ENCODE measurements at regions not wholly inside any gene's neighbourhood (a gene's known extent, or its start where the extent isn't known, plus 50 kb on each side); places are given as distances from the start of the nearest gene placed in this dataset.

DNA sequence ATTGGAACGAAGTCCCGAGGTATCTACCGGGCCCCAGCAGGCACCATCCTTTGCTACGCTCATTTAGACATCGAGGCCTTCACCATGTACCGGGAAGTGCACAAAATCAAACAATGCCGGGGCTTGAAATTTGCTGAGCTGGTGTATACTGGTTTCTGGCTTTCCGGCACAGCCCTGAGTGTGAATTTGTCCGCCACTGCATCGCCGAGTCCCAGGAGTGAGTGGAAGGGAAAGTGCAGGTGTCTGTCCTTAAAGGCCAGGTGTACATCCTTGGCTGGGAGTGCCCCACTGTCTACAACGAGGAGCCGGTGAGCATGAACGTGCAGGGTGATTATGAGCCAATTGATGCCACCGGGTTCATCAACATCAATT, 158.8 kb upstream of the GUCY1A2 start:
- 90% methylated on average over 15 of the region's 15 CpGs for WGBS
- H3K9ac ChIP-seq (ENCODE audit: low read depth in 1 of 2, low read length in 2 of 2) = no peak overlapping the region
- H3K4me3 ChIP-seq (ENCODE audit: low read depth in 1 of 3, low read length in 3 of 3) = no peak overlapping the region
- TF ChIP-seq YY1 (IDR thresholded peaks at IDR 0.05) = no peak
- no peak for TF ChIP-seq JUND (IDR thresholded peaks at IDR 0.05)
- no peak for TF ChIP-seq GABPA (IDR thresholded peaks at IDR 0.05 in 1 of 2, conservative IDR thresholded peaks at IDR 0.05 in 1 of 2)
- no peak for TF ChIP-seq ATF3 (IDR thresholded peaks at IDR 0.05)
- TF ChIP-seq CTCF (IDR thresholded peaks at IDR 0.05; ENCODE audit: low read depth, low read length, missing input control) = no peak
- TF ChIP-seq FOXA1 (IDR thresholded peaks at IDR 0.05) = no peak
- TF ChIP-seq, protein P1, sequence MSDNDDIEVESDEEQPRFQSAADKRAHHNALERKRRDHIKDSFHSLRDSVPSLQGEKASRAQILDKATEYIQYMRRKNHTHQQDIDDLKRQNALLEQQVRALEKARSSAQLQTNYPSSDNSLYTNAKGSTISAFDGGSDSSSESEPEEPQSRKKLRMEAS (IDR thresholded peaks at IDR 0.05) = no peak
- TF ChIP-seq TAF1 (conservative IDR thresholded peaks at IDR 0.05) = no peak
- TF ChIP-seq SP1 (IDR thresholded peaks at IDR 0.05) = no peak
- TF ChIP-seq RXRA (IDR thresholded peaks at IDR 0.05) = no peak
- TF ChIP-seq HNF4A (conservative IDR thresholded peaks at IDR 0.05) = no peak
- TF ChIP-seq FOXA2 (IDR thresholded peaks at IDR 0.05) = no peak
- no peak for TF ChIP-seq RAD21 (IDR thresholded peaks at IDR 0.05)
- TF ChIP-seq, protein P2, sequence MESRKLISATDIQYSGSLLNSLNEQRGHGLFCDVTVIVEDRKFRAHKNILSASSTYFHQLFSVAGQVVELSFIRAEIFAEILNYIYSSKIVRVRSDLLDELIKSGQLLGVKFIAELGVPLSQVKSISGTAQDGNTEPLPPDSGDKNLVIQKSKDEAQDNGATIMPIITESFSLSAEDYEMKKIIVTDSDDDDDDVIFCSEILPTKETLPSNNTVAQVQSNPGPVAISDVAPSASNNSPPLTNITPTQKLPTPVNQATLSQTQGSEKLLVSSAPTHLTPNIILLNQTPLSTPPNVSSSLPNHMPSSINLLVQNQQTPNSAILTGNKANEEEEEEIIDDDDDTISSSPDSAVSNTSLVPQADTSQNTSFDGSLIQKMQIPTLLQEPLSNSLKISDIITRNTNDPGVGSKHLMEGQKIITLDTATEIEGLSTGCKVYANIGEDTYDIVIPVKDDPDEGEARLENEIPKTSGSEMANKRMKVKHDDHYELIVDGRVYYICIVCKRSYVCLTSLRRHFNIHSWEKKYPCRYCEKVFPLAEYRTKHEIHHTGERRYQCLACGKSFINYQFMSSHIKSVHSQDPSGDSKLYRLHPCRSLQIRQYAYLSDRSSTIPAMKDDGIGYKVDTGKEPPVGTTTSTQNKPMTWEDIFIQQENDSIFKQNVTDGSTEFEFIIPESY (IDR thresholded peaks at IDR 0.05) = no peak
- no peak for TF ChIP-seq HNF4G (IDR thresholded peaks at IDR 0.05)
- TF ChIP-seq NR2F2 (IDR thresholded peaks at IDR 0.05) = no peak
- TF ChIP-seq, protein P3, sequence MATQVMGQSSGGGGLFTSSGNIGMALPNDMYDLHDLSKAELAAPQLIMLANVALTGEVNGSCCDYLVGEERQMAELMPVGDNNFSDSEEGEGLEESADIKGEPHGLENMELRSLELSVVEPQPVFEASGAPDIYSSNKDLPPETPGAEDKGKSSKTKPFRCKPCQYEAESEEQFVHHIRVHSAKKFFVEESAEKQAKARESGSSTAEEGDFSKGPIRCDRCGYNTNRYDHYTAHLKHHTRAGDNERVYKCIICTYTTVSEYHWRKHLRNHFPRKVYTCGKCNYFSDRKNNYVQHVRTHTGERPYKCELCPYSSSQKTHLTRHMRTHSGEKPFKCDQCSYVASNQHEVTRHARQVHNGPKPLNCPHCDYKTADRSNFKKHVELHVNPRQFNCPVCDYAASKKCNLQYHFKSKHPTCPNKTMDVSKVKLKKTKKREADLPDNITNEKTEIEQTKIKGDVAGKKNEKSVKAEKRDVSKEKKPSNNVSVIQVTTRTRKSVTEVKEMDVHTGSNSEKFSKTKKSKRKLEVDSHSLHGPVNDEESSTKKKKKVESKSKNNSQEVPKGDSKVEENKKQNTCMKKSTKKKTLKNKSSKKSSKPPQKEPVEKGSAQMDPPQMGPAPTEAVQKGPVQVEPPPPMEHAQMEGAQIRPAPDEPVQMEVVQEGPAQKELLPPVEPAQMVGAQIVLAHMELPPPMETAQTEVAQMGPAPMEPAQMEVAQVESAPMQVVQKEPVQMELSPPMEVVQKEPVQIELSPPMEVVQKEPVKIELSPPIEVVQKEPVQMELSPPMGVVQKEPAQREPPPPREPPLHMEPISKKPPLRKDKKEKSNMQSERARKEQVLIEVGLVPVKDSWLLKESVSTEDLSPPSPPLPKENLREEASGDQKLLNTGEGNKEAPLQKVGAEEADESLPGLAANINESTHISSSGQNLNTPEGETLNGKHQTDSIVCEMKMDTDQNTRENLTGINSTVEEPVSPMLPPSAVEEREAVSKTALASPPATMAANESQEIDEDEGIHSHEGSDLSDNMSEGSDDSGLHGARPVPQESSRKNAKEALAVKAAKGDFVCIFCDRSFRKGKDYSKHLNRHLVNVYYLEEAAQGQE (IDR thresholded peaks at IDR 0.05) = no peak
- H3K4me1 ChIP-seq (ENCODE audit: control insufficient read depth in 4 of 4, insufficient read depth in 4 of 4, low read length in 3 of 4) = no peaks in the 10 kb centered on the region
- DNase-seq (ENCODE audit: low spot score) = no peak
- H3K9me3 ChIP-seq (ENCODE audit: control insufficient read depth in 4 of 4, low read length in 3 of 4) = no peaks in the 10 kb centered on the region
- H3K27me3 ChIP-seq (ENCODE audit: control insufficient read depth in 4 of 4, insufficient read depth in 4 of 4, low read length in 3 of 4) = no peaks in the 10 kb centered on the region
- no peak overlapping the region for H3K27ac ChIP-seq (ENCODE audit: low read depth in 1 of 2, low read length in 2 of 2)
- no peaks in the 10 kb centered on the region for H3K36me3 ChIP-seq (ENCODE audit: control insufficient read depth in 4 of 4, insufficient read depth in 3 of 4, low read depth in 1 of 4, low read length in 3 of 4)

All from liver (tissue), 8 donors.